OCI-LY7 (cell line): ENCODE measurements at regions not wholly inside any gene's neighbourhood (a gene's known extent, or its start where the extent isn't known, plus 50 kb on each side); places are given as distances from the start of the nearest gene placed in this dataset.

Source experiments
- CTCF ChIP-seq: fragments of 200-600 bp; sonication (generic); conservative IDR thresholded peaks from 2 replicates; pipeline ENCODE4 v1.5.1; 2014; ENCODE audit warnings: mild to moderate bottlenecking, antibody characterized with exemption, low read length, moderate library complexity, mixed read lengths
- EZH2phosphoT487 ChIP-seq: fragments of 200-600 bp; sonication (generic); IDR thresholded peaks from 2 replicates; pipeline ENCODE4 v1.6.1; 2018; ENCODE audit warnings: low read depth, borderline replicate concordance, mild to moderate bottlenecking, mixed run types, antibody characterized with exemption, low read length, moderate library complexity, mixed read lengths

GRCh38 chr17:14771543-14771942 lies 470.7 kb downstream of the HS3ST3B1 start:
- TF ChIP-seq CTCF (no peak), EZH2phosphoT487 (no peak)
